Stimulated activated CD4-positive, alpha-beta T cell treated with anti-CD3 and anti-CD28 coated beads, Interleukin-1b, Interleukin-23, amount 100 ng/mL, for 4 hours (primary cell): ENCODE measurements at regions not wholly inside any gene's neighbourhood (a gene's known extent, or its start where the extent isn't known, plus 50 kb on each side); places are given as distances from the start of the nearest gene placed in this dataset.

Source experiments
- DNase-seq, 2 donors: peaks; one replicate each; pipeline ENCODE4 v3.0.0-alpha.2; 2020; ENCODE audit warnings: low read depth in 2 of 2

- DNase-seq, result no peak
Observed at GRCh38 chr12:94031763-94032162, 116.6 kb upstream of the PLXNC1 start.

- DNase-seq, result no peak
Observed at GRCh38 chr12:94032368-94032767, 116.0 kb upstream of the PLXNC1 start.

- DNase-seq, result no peak
Observed at GRCh38 chr12:94033101-94033500, 115.3 kb upstream of the PLXNC1 start.

- no peak for DNase-seq
Observed at GRCh38 chr12:94033784-94034183, 114.6 kb upstream of the PLXNC1 start.

GRCh38 chr12:94037444-94037843 is 110.9 kb upstream of the PLXNC1 start:
- DNase-seq, result no peak

- no peak for DNase-seq
Observed at GRCh38 chr12:94038605-94039004, 109.8 kb upstream of the PLXNC1 start.

GRCh38 chr12:94039199-94039840 is 109.1 kb upstream of the PLXNC1 start:
- DNase-seq, result no peak

- DNase-seq, result no peak
Observed at GRCh38 chr12:94039914-94040313, 108.5 kb upstream of the PLXNC1 start.

- DNase-seq, result no peak
Observed at GRCh38 chr12:94041850-94042249, 106.5 kb upstream of the PLXNC1 start.

GRCh38 chr12:94042321-94042720 is 106.1 kb upstream of the PLXNC1 start:
- DNase-seq, result no peak

- no peak for DNase-seq
Observed at GRCh38 chr12:94046626-94047410, 101.6 kb upstream of the PLXNC1 start.

GRCh38 chr12:94047781-94048567 is 100.4 kb upstream of the PLXNC1 start:
- DNase-seq, result no peak

GRCh38 chr12:94048757-94049156 is 99.6 kb upstream of the PLXNC1 start:
- no peak for DNase-seq

GRCh38 chr12:94049718-94050117 is 98.7 kb upstream of the PLXNC1 start:
- no peak for DNase-seq

GRCh38 chr12:94053676-94054075 is 94.7 kb upstream of the PLXNC1 start:
- DNase-seq, result no peak

GRCh38 chr12:94055528-94055927 is 92.8 kb upstream of the PLXNC1 start:
- DNase-seq, result no peak

- no peak for DNase-seq
Observed at GRCh38 chr12:94056419-94057158, 91.8 kb upstream of the PLXNC1 start.

- no peak for DNase-seq
Observed at GRCh38 chr12:94057262-94058151, 90.9 kb upstream of the PLXNC1 start.

- no peak for DNase-seq
Observed at GRCh38 chr12:94059394-94060368, 88.7 kb upstream of the PLXNC1 start.

GRCh38 chr12:94062194-94062593 is 86.2 kb upstream of the PLXNC1 start:
- DNase-seq, result no peak
